OCI-LY3 (cell line): ENCODE measurements at regions not wholly inside any gene's neighbourhood (a gene's known extent, or its start where the extent isn't known, plus 50 kb on each side); places are given as distances from the start of the nearest gene placed in this dataset.

Source experiments
- EZH2phosphoT487 ChIP-seq: fragments of 200-600 bp; shearing (Covaris generic); IDR thresholded peaks from 2 replicates; pipeline ENCODE4 v1.6.1; 2018; ENCODE audit warnings: antibody characterized with exemption, mixed run types, low read depth
- TF ChIP-seq, protein P1 (sequence below): fragments of 200-600, 300-600 bp; sonication (generic); IDR thresholded peaks from 2 replicates; pipeline ENCODE4 v1.5.1; 2014; ENCODE audit warnings: antibody characterized with exemption, low read length, low read depth

GRCh38 chr13:107713314-107713713, 502.0 kb downstream of the LIG4 start:
- TF ChIP-seq, protein P1, sequence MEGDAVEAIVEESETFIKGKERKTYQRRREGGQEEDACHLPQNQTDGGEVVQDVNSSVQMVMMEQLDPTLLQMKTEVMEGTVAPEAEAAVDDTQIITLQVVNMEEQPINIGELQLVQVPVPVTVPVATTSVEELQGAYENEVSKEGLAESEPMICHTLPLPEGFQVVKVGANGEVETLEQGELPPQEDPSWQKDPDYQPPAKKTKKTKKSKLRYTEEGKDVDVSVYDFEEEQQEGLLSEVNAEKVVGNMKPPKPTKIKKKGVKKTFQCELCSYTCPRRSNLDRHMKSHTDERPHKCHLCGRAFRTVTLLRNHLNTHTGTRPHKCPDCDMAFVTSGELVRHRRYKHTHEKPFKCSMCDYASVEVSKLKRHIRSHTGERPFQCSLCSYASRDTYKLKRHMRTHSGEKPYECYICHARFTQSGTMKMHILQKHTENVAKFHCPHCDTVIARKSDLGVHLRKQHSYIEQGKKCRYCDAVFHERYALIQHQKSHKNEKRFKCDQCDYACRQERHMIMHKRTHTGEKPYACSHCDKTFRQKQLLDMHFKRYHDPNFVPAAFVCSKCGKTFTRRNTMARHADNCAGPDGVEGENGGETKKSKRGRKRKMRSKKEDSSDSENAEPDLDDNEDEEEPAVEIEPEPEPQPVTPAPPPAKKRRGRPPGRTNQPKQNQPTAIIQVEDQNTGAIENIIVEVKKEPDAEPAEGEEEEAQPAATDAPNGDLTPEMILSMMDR, result no peak
- TF ChIP-seq EZH2phosphoT487, result no peak
